Brain pericyte (primary cell): ENCODE measurements at regions not wholly inside any gene's neighbourhood (a gene's known extent, or its start where the extent isn't known, plus 50 kb on each side); places are given as distances from the start of the nearest gene placed in this dataset.

ENCODE experiments used
- DNase-seq: peaks from one replicate; pipeline ENCODE4 v3.0.0-alpha.2; 2012; ENCODE audit warnings: low read depth, low spot score

- no peak for DNase-seq
Observed at GRCh38 chr5:61823781-61824180, 482.2 kb upstream of the KIF2A start.

GRCh38 chr5:61824396-61824795 lies 481.6 kb upstream of the KIF2A start:
- no peak for DNase-seq

DNA sequence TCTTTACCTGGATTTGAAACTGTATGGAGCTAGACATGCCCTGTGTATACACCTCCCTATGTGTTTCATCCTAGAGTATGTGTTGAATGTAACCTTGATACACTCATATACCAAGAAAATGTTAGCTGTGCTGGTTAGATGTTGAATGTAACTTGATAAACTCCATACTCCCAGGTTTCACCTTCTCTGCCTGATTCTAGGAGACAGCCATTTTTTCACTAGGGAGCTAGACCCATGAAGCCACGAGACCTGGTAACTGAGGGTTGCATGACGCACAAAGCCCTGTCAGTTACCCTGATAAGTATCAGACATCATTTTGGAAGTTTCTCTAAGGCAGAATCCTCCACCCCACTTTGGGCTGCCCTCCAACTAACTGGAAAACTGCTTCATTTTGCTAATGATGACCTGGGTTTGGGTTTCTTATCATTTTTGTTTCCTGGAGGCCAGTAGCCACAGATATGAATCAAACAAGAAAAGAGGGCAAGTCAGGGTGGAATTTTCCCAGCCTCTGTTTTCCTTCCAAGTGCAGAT lies 478.5 kb upstream of the KIF2A start:
- DNase-seq = no peak

DNA sequence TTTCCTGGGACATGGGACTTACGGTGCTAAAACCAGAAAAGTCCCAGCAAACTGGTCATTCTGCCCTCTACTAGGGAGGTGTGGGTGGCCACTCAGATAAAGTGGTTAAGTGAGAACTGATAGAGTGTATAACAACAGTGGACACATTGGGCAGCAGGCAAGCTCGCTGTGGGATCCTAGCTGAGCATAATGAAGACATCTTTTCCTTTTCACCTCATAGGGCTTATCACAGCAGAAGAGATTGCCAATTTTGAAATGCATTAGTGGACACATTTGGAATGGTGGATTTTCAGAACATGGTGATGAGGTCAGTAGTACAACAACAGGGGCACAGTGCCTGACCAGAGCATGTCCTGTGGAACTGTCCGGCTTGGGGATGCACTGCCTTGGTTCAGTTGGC lies 477.1 kb upstream of the KIF2A start:
- DNase-seq = no peak

DNA sequence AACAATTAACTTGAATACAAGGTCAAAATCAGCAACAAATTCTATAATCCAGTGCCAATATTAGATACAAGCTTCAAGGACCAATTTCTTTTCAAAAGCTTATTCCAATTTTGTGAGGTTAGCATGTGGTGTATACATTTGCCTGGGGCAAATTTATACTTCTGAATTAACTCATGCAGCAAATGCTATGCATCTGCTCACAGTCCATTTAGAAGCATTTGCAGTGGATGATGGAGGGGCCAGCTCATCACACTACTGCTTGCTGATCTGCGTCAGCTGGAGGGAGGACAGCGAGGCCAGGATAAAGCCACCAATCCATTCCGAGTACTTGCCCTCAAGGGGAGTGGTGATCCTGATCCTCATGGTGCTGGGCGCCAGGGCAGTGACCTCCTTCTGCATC lies 474.3 kb upstream of the KIF2A start:
- DNase-seq = no peak

GRCh38 chr5:61837788-61838187 lies 468.2 kb upstream of the KIF2A start:
- no peak for DNase-seq

DNA sequence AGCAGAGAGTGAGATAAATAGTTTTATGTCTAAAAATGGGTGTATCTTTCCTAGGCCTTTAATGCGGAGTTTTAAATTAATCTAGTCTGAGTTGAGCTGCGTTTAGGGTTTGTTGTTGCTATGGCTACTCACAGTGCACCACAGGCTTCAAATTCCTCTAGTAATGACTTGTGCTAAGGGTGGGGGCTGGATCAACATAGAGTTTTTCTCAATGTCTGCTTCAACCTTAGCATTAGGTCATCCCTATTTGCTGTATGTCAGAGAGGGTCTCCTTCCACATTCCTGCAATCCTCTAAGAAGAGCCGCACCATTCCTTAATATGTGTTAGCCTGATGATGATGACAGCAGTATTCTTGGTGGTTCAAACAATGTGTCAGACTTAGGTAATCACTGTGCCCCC lies 465.6 kb upstream of the KIF2A start:
- DNase-seq = no peak

GRCh38 chr5:61842840-61843239 lies 463.2 kb upstream of the KIF2A start:
- no peak for DNase-seq

DNA sequence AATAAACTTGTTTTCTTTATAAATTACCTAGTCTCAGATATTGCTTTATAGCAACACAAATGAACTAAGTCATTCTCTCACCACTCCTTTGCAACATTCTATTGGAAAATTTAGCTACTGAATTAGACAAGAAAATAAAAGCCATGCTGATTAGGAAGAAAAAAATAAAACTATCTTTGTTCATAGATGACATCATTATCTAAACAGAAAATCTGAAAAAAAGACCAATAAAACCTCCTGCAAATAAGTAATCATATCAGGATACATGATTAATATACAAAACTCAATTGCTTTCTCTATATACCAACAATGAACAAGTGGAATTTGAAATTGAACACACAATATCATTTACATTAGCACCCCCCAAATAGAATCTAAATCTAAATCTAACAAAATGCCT lies 455.3 kb upstream of the KIF2A start:
- DNase-seq = no peak

DNA sequence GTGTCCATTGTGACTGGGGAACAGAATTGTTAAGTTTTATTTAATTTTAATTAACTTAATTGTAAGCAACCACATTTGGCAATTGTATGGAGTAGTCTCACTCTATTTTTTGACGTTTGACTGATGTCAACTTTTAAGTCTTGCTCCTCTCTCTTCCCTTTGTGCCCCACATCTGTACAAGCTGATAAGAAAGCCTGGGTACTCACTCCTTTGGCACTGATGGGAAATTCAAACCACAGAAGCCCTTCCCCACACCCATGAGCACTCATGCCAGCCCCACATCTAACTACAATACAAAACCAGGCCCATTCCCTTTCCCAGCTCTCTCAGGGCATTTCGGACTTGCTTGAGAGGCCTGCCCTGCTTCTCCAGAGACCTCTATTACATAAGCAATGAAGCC lies 451.5 kb upstream of the KIF2A start:
- DNase-seq = no peak

GRCh38 chr5:61860978-61861377 lies 445.0 kb upstream of the KIF2A start:
- no peak for DNase-seq

DNA sequence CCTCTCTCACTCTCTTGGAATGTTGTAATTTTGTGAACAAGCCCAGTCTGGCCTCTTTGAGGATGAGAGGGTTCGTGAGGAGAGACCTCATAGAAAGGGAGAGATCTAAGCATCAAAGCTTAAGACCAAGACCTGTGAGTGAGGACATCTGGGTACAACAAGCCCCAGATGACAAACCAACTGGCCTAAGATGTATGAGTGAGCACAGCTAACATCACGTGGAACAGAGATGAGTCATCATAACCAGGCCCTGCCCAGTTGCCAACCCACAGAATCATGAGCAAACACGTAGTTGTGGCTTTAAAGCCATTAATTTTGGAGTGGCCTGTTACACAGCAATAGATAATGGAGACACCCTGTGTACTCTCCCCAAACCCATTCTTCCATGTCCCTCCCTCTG lies 439.1 kb upstream of the KIF2A start:
- DNase-seq = no peak

DNA sequence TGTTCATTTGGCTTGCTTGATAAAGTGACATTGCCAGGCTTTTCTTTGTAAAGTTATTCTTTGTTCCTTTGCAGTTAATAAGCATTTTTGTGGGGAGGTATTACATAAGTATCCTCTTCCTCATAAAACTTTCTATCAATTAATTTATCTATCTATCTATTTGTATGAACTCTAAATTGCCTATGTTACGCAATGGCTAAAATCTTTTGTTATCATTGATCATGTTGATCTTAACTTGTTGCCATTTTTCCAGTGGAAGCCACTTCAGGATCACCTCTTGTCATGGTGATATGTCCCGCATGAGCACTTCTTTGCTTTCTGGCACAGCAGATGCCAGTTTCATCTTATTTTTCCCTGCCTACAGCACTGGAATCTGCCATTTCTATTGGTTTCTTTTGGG lies 436.7 kb upstream of the KIF2A start:
- no peak for DNase-seq

DNA sequence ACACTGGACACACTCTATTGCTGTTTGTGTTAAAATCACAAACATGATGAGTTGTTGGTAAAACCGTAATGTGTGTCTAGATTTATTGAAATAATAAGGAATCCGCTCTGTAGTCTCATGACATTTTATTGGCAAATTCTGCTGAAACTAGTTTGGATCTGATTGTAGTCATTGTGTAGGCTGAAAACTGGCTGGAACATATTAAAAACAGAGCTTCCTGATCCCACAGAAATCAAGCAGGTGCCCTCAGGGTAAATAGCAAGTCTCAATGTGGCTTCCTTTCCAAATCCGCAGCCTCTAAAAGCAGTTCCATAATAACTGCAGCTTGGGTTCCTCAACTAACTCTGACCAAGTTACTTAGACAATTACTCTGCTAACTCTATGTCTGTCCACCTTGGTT lies 427.5 kb upstream of the KIF2A start:
- no peak for DNase-seq

DNA sequence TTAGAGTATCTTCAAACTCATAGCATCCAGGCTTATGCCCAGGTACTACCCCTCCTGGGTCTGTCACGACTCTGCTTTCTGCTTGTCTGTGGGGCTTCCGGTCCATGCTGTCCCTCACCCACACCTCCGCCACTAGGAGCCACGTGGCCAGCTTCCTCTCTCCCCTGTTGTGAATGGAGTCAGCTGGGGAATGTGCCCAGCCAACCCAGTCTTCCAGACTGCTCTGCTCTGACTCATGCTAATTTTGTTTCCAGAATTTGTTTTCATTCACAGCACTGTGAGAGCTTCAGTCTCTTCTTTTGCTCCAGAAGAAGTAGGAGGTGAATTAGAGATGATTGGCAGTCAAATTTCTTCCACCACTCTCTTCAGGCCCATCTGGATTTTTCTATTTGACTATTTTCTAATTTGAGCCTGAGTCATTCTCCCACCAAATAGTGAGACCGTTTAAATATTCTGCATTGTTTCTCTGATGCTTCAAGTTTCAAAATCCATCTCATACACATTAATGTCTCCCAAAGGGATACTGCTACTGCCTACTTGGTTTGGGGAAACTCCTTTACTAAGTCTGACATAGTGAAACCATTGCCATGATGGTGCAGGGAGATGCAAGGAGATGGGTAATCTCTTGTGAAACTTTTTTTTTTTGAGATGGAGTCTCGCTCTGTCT lies 424.1 kb upstream of the KIF2A start:
- no peak for DNase-seq

- DNase-seq = no peak
Observed at GRCh38 chr5:61882901-61883500, 423.0 kb upstream of the KIF2A start.

GRCh38 chr5:61884252-61884855 lies 421.7 kb upstream of the KIF2A start:
- no peak for DNase-seq

DNA sequence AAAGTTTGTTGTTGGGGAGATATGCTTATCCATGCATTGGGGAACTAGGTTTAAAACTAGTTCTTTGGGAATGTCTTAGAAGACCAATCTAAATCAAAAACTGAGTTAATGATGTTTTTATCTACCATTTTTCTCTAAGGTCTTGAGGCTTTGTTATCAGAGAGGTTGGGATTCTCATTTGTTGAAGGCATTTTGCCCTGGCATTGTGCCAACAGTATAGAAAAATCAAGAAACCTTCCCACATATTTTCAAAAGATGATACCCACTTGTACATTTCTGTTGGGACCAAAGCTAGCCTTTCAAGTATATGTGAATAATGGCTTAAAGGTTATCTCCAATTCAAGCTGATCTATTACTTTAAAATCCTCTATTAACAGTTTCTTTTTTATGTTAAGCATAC lies 419.8 kb upstream of the KIF2A start:
- no peak for DNase-seq

DNA sequence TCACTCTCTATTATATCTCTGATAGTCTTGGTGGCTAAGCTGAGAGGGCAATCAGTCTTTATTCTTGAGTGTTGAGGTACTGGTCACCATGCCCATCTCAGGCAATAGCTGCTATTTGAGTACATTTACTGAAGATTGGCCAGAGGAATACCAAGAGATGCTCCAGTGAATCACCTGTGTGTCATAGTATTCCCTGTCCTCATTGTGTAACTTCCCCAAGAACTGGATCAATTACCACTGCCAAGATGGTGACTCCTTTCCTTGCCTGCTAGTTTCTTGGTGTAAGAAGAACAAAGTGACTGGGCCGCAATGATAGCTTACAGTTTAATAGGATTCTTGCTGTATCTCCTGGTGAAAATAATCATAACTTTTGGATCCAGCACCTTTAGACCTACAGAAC lies 418.7 kb upstream of the KIF2A start:
- DNase-seq = no peak

- no peak for DNase-seq
Observed at GRCh38 chr5:61894046-61894445, 412.0 kb upstream of the KIF2A start.

GRCh38 chr5:61896811-61897210 lies 409.2 kb upstream of the KIF2A start:
- no peak for DNase-seq

GRCh38 chr5:61897251-61897650 lies 408.8 kb upstream of the KIF2A start:
- DNase-seq = no peak

- no peak for DNase-seq
Observed at GRCh38 chr5:61901997-61902396, 404.0 kb upstream of the KIF2A start.
